Cardiac muscle cell (in vitro differentiated cells and primary cell): ENCODE measurements at regions not wholly inside any gene's neighbourhood (a gene's known extent, or its start where the extent isn't known, plus 50 kb on each side); places are given as distances from the start of the nearest gene placed in this dataset.

ENCODE experiments used
- DNase-seq, 2 donors: peaks; one replicate each; pipeline versions ENCODE4 v3.0.0 to v3.0.0-alpha.2; 2010 to 2017; ENCODE audit warnings: low read depth in 1 of 2, low spot score in 1 of 2
- H3K27ac ChIP-seq: fragments of 200-600 bp; sonication (generic); 2 replicates; pipeline ENCODE4 v1.5.1; 2016
- H3K27me3 ChIP-seq: fragments of 200-600 bp; sonication (generic); 2 replicates; pipeline ENCODE4 v1.6.0; 2016; ENCODE audit warnings: control low read depth
- H3K36me3 ChIP-seq: fragments of 200-600 bp; sonication (generic); 2 replicates; pipeline ENCODE4 v1.5.1; 2016; ENCODE audit warnings: control low read depth
- H3K4me1 ChIP-seq: fragments of 200-600 bp; sonication (generic); 2 replicates; pipeline ENCODE4 v1.8.1; 2017; ENCODE audit warnings: low read depth, mild to moderate bottlenecking, mixed run types
- H3K4me3 ChIP-seq: fragments of 200-600 bp; sonication (generic); 2 replicates; pipeline ENCODE4 v1.5.1; 2016; ENCODE audit warnings: mild to moderate bottlenecking
- H3K9me3 ChIP-seq: fragments of 200-600 bp; sonication (generic); 2 replicates; pipeline ENCODE4 v1.5.1; 2017; ENCODE audit warnings: low read depth, mild to moderate bottlenecking, control low read depth
- TF ChIP-seq, protein P1 (sequence below): IDR thresholded peaks from 2 replicates; pipeline ENCODE4 v1.5.1; 2012; ENCODE audit warnings: low read depth, mild to moderate bottlenecking, low read length

DNA sequence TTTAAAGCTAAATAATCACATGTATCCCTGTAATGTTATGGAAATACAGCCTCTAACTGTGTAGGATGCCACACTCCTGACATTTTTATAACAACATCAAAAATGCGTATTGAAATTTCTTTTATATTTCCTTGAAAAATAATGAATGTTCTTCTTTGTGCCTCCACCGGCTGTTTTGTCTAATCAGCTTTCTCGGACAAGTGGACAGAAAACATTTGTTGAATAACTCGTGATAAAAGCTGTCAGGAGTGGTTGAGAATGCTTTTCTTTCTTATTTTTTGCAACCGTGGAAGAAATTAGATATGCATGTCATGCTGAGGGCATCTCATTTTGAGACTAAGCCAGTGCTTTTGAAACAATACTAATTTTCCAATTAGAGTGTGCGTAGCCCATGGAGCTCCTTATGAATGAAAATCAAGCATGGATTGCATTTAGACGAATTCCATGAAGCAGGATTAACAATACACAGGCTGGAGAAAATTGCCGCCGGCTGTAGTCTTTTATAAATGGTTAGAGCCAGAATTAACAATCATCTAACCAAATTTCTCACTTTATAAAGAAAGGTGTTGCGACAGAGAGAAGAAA is 614.5 kb upstream of the LCORL start:
- Histone ChIP-seq H3K36me3 (no peaks in the 10 kb centered on the region), H3K4me3 (no peak overlapping the region), H3K4me1 (peaks cover 9% of the 10 kb centered on the region), H3K27ac (no peak overlapping the region), H3K9me3 (no peaks in the 10 kb centered on the region), H3K27me3 (no peaks in the 10 kb centered on the region)
- TF ChIP-seq, protein P1, sequence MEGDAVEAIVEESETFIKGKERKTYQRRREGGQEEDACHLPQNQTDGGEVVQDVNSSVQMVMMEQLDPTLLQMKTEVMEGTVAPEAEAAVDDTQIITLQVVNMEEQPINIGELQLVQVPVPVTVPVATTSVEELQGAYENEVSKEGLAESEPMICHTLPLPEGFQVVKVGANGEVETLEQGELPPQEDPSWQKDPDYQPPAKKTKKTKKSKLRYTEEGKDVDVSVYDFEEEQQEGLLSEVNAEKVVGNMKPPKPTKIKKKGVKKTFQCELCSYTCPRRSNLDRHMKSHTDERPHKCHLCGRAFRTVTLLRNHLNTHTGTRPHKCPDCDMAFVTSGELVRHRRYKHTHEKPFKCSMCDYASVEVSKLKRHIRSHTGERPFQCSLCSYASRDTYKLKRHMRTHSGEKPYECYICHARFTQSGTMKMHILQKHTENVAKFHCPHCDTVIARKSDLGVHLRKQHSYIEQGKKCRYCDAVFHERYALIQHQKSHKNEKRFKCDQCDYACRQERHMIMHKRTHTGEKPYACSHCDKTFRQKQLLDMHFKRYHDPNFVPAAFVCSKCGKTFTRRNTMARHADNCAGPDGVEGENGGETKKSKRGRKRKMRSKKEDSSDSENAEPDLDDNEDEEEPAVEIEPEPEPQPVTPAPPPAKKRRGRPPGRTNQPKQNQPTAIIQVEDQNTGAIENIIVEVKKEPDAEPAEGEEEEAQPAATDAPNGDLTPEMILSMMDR: no peak
- no peak for DNase-seq

DNA sequence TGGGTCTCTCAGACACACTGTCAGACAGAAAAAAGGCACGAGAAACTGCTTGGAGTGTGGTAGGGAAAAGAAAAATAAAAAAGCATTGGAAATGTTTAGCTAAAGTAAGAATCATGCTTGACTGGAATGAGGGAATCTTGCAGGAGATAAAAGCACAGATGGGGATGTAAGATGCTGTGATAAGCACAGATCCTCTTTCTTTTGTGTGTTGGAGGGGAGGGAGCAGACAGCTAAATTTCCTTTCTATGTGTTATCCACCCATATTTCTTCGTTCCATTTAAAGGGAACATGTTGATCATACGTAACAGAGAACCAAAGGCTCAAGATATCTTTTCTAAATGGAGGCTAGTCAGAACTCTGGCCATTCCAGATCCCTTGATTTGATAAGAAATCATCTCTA is 614.0 kb upstream of the LCORL start:
- TF ChIP-seq, protein P1: no peak
- Histone ChIP-seq H3K27ac (no peak overlapping the region), H3K4me3 (no peak overlapping the region), H3K27me3 (no peaks in the 10 kb centered on the region), H3K9me3 (no peaks in the 10 kb centered on the region), H3K4me1 (peaks cover 9% of the 10 kb centered on the region), H3K36me3 (no peaks in the 10 kb centered on the region)
- DNase-seq: no peak

DNA sequence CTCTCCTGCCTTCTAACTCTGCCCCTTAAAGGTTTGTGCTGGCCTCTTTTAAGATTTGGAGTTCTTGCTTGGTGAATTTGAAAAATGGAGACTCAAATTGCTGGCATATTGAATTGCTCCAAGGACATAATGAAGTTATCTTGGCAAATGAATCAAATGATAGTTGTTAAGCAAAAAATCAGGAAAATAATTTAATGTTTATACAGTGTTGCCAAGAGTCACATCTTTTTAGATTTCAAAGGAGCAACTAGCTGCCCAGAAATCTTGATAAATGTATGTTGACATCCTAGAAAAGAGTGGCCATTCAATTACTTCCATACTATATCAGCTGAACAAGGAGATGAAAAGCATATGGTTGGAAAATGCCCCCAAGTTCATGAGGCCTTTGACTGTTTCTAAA is 610.0 kb upstream of the LCORL start:
- TF ChIP-seq, protein P1: no peak
- H3K4me1 ChIP-seq: peaks cover 9% of the 10 kb centered on the region
- H3K36me3 ChIP-seq: no peaks in the 10 kb centered on the region
- H3K4me3 ChIP-seq: no peak overlapping the region
- no peaks in the 10 kb centered on the region for H3K9me3 ChIP-seq
- no peak overlapping the region for H3K27ac ChIP-seq
- no peak for DNase-seq
- no peaks in the 10 kb centered on the region for H3K27me3 ChIP-seq

DNA sequence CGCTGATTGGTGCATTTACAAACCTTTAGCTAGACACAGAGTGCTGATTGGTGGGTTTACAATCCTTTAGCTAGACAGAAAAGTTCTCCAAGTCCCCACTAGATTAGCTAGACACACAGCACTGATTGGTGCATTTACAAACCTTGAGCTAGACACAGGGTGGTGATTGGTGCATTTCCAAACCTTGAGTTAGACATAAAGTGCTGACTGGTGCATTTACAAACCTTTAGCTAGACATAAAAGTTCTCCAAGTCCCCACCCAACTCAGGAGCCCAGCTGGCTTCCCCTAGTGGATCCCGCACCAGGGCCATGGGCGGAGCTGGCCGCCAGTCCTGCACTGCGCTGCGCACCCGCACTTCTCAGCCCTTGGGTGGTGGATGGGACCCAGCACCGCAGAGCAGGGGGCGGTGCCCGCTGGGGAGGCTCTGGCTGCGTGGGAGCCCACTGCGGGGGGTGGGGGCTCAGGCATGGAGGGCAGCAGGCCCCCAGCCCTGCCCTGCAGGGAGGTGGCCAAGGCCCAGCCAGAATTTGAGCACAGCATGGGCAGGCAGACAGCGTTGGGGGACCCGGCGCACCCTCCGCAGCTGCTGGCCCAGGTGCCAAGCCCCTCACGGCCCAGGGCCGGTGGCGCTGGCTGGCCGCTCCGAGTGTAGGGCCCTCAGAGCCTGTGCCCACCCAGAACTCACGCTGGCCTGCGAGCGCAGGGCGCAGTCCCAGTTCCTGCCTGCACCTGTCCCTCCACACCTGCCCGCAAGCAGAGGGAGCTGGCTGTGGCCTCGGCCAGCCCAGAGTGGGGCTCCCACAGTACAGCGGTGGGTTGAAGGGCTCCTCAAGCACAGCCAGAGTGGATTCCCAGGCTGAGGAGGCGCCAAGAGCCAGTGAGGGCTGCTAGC is 608.9 kb upstream of the LCORL start:
- H3K4me1 ChIP-seq: peaks cover 3% of the 10 kb centered on the region
- no peak for DNase-seq
- no peaks in the 10 kb centered on the region for H3K27me3 ChIP-seq
- no peaks in the 10 kb centered on the region for H3K9me3 ChIP-seq
- H3K27ac ChIP-seq: no peak overlapping the region
- TF ChIP-seq, protein P1: no peak
- no peaks in the 10 kb centered on the region for H3K36me3 ChIP-seq
- H3K4me3 ChIP-seq: no peak overlapping the region

DNA sequence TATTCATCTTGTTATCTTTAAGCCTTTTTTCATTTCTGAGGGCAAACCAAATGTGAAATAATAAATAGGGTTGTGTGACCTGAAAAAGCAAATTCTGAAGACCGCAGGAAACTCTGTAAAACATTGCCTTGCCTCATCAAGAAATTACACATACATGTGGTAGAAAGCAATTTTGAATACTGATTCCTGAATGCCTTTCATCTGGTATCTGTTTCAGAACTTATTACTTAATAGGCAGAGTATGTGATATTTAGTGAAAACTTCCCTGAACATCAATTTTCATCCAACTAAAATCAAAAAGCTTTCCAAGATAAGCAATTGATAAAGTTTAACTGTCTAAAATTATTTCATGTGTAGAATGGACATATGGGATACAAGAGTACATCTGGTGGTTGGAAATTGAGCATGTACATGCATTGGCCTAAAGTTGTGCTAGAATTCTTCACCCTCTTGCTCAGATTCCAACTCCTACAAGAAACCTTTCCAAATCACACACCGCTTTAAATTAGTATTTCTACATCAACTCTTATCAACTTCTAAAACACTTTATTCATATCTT is 606.0 kb upstream of the LCORL start:
- H3K27me3 ChIP-seq: no peaks in the 10 kb centered on the region
- TF ChIP-seq, protein P1: no peak

More for the DNA sequence above, 606.0 kb upstream of the LCORL start:
- no peak overlapping the region for H3K27ac ChIP-seq
- H3K9me3 ChIP-seq: no peaks in the 10 kb centered on the region
- H3K36me3 ChIP-seq: no peaks in the 10 kb centered on the region
- H3K4me3 ChIP-seq: no peak overlapping the region
- no peak for DNase-seq
- no peaks in the 10 kb centered on the region for H3K4me1 ChIP-seq
